GM21737 (cell line): ENCODE measurements at regions not wholly inside any gene's neighbourhood (a gene's known extent, or its start where the extent isn't known, plus 50 kb on each side); places are given as distances from the start of the nearest gene placed in this dataset.

Experiments
- ATAC-seq: cut with Tn5 transposase; IDR thresholded peaks from one replicate; pipeline ENCODE4 v1.9.1; 2021; ENCODE audit warnings: mild to moderate bottlenecking, moderate library complexity; ENCODE audit not compliant: unreplicated experiment

DNA sequence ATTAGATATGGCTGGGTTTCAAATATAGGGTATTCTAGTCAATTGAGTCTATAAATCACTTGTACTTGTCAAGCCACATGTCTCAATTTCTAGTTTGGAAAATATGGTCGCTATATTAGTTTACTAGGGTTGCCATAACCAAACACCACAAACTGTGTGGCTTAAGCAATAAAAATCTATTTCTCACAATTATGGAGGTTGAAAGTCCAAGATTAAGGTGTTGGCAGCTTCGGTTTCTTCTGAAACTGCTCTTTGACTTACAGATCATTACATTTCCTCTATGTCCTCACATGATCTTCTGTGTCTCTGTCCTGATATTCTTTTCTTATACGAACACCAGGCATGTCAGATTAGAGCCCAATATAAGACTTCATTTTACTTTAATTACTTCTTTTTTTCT, 55.8 kb upstream of the BASP1 start:
- ATAC-seq = no peak

DNA sequence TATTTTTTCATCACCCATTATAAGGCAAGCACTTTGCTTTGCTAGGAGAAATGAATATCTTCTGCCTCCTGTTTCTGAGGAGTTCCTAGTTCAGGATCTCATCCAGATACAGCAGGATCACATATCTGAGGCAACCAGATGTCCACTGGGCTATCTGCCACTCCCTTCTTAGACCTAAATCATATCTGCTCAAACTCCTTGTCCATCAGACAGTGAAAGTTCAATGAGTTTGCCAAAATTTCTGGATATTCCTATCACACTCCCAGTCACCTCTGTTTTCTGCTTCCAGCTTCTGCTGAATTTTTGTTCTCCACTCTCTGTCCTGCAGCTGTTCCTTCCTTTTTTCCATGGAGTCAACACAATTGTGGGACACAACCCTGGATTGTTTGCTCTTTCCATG, 54.2 kb upstream of the BASP1 start:
- no peak for ATAC-seq

DNA sequence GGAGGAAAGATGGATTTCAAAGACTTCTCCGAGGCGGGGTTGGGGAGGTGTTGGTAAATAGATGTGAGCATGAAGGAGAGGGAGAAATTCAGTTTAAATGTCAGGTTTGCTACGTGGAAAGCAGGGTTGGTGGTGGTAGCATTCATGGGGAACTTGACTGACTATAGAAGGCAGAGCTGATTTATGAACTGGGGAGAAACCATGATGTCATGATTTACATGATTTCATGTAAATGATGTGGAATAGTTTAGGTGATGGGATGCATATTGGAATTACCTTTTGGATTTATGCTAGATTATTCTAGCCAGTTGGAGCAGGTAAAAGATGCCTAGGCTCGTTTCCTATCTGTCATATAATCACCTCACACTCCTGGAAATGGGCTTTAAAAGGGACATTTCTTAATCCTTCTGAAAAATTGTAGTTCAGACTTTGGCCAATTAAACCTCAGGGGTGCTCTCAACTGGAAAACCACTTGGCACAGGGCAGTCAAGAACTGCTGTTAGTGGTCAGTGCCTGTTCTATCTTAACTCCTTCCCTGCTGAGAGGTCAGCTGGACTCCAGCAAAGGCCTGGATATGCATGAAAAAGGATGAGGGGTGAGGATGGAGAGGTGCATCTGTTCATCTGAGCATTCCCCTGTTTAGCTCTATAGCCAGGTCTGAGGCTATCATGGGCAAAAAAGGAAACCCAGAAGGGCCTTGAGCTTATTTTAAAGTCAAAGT, 50.1 kb upstream of the BASP1 start:
- ATAC-seq = no peak
